Common myeloid progenitor, CD34-positive (primary cell): ENCODE measurements at regions not wholly inside any gene's neighbourhood (a gene's known extent, or its start where the extent isn't known, plus 50 kb on each side); places are given as distances from the start of the nearest gene placed in this dataset.
"Not testable (repeated sequence)": the region's sequence is repeated elsewhere in the genome, so short reads cannot be mapped to it uniquely, and the experiment has no call there.

ENCODE experiments used
- CTCF ChIA-PET: fragments of 350-600 bp; sonication (Branson Sonifier 250); formaldehyde crosslinking; loops from one replicate; lab custom pipeline; 2021; ENCODE audit warnings: antibody characterized with exemption; lab: Charles Lee
- POLR2A ChIA-PET: fragments of 350-600 bp; sonication (Branson Sonifier 250); formaldehyde crosslinking; loops from one replicate; lab custom pipeline; 2021; ENCODE audit warnings: antibody characterized with exemption; lab: Charles Lee
- DNase-seq, 3 donors: peaks; one replicate each; pipeline versions ENCODE4 v3.0.0 to v3.0.0-alpha.2; 2013
- H3K27ac ChIP-seq, 2 experiments: 1 replicate in 1 of 2; 2 replicates in 1 of 2; pipeline ENCODE4 v1.7.0; 2013; ENCODE audit warnings: inconsistent platforms in 2 of 2, low read length in 2 of 2, mild to moderate bottlenecking in 2 of 2, low read depth in 1 of 2, moderate library complexity in 1 of 2; ENCODE audit not compliant: severe bottlenecking in 2 of 2, insufficient read depth in 1 of 2, poor library complexity in 1 of 2
- H3K27me3 ChIP-seq, 5 experiments: replicated peaks in 2 of 5; 1 replicate in 3 of 5; 2 replicates in 2 of 5; pipeline versions ENCODE4 v1.6.1 to v1.7.0; 2013; ENCODE audit warnings: low read length in 4 of 5, mild to moderate bottlenecking in 2 of 5, moderate library complexity in 2 of 5, inconsistent platforms in 1 of 5; ENCODE audit not compliant: insufficient read depth in 5 of 5, control insufficient read depth in 4 of 5
- H3K36me3 ChIP-seq, 4 experiments: 1 replicate in 2 of 4; 2 replicates in 2 of 4; pipeline versions ENCODE4 v1.6.1 to v1.7.0; 2013; ENCODE audit warnings: low read length in 3 of 4, control low read depth in 1 of 4, mild to moderate bottlenecking in 1 of 4; ENCODE audit not compliant: control insufficient read depth in 4 of 4, insufficient read depth in 4 of 4
- H3K4me1 ChIP-seq, 4 experiments: 1 replicate in 3 of 4; 2 replicates in 1 of 4; pipeline versions ENCODE4 v1.6.1 to v1.7.1; 2013; ENCODE audit warnings: low read length in 3 of 4, mild to moderate bottlenecking in 3 of 4, control low read depth in 1 of 4, inconsistent platforms in 1 of 4, moderate library complexity in 1 of 4; ENCODE audit not compliant: control insufficient read depth in 4 of 4, insufficient read depth in 4 of 4; ENCODE audit errors: control extremely low read depth in 1 of 4
- H3K4me3 ChIP-seq, 7 experiments: 1 replicate in 4 of 7; 2 replicates in 3 of 7; pipeline versions ENCODE4 v1.5.1 to v1.7.0; 2013; ENCODE audit warnings: mild to moderate bottlenecking in 7 of 7, low read length in 6 of 7, moderate library complexity in 6 of 7, inconsistent platforms in 2 of 7, low read depth in 2 of 7, control low read depth in 1 of 7; ENCODE audit not compliant: insufficient read depth in 4 of 7, control insufficient read depth in 1 of 7; ENCODE audit errors: extremely low read depth in 1 of 7
- H3K9me3 ChIP-seq, 5 experiments: 1 replicate in 4 of 5; 2 replicates in 1 of 5; pipeline versions ENCODE4 v1.6.1 to v1.7.1; 2013; ENCODE audit warnings: low read length in 4 of 5, mild to moderate bottlenecking in 2 of 5, inconsistent platforms in 1 of 5, low read depth in 1 of 5, moderate library complexity in 1 of 5; ENCODE audit not compliant: control insufficient read depth in 4 of 5, insufficient read depth in 2 of 5; ENCODE audit errors: control extremely low read depth in 1 of 5
- WGBS: methylation state at CpG from one replicate; pipeline ENCODE4 v1.1.5; 2013; ENCODE audit not compliant: insufficient coverage; 5-methylcytosine and 5-hydroxymethylcytosine counted together

DNA sequence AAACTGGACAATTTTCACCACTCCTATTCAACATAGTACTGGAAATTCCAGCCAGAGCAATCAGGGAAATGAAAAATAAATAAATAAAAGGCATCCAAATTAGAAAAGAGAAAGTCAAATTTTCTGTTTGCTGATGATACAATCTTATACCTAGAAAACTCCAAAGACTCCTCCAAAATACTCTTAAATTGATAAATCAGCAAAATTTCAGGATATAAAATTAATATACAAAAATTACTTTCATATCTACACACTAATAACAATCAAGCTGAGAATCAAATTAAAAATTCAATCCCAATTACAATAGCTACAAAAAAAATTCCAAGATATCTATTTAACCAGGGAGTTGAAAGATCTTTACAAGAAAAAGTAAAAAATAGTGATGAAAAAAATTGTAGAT, 651.9 kb downstream of the DTWD2 start:
- POLR2A ChIA-PET: no interaction called here
- no peaks in the 10 kb centered on the region for H3K9me3 ChIP-seq
- H3K4me1 ChIP-seq: no peaks in the 10 kb centered on the region
- H3K27ac ChIP-seq: no peak overlapping the region
- no peaks in the 10 kb centered on the region for H3K36me3 ChIP-seq
- no peaks in the 10 kb centered on the region for H3K27me3 ChIP-seq
- DNase-seq: no peak
- no peak overlapping the region for H3K4me3 ChIP-seq
- CTCF ChIA-PET: no interaction called here

DNA sequence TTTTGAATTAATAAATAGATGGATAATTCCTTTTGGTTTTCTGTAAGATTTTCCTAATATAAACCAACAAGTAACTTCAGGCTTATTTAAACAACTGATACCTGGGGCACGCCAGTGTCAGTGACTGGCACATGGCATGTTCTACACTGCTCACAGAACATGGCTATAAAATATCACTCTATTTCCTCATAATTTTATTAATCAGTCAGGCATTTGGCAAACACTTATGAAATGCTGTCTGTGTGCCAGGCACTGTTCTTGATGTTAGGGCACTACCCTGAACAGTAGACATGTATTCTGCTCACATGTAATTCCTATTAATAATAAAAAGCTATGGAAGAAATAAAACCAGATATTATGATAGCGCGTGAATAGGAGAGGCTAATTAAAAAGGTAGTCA, 661.0 kb downstream of the DTWD2 start:
- Histone ChIP-seq H3K27me3 (no peaks in the 10 kb centered on the region), H3K4me1 (no peaks in the 10 kb centered on the region), H3K9me3 (peaks cover 0 to 3% (median 0%) of the 10 kb centered on the region in 5 experiments), H3K4me3 (no peak overlapping the region), H3K36me3 (no peaks in the 10 kb centered on the region), H3K27ac (no peak overlapping the region)
- no peak for DNase-seq
- WGBS: 100% methylated on average over 1 of the region's 3 CpGs
- POLR2A ChIA-PET: no interaction called here
- CTCF ChIA-PET: interaction anchor here (0.7 to 1.2 kb wide), 2 partner anchors 19 to 203 kb away, joined by 3 read pairs; no protein-coding TSS in a partner anchor

DNA sequence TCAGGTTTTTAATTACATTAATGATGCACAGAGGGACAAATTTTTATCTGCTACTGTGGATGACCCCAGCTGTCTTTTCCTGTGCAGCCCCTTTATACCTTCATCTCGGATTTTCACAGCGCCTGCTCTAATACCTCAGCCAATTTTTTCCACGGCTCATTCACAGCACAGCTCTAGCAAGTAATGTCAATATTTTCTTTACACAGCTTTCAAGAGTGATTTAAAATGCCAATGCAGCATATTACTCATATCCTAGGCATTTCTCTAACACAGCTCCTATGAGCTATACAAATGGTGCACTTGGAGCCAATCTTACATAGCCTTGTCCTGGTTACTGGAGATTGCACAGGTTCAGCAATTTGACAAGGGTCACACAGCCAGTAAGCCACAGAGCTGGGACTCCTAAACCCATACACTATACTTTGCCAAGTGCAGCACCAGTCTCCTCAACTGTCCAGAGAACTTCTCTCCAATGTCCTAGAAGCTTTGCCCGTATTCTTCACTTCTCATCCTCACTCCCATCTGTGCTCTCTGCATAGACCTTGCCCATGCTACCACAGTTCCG, 661.8 kb downstream of the DTWD2 start:
- ChIA-PET CTCF (interaction anchor here (1.2 kb wide), 1 partner anchor 20 kb away, joined by 3 read pairs; no protein-coding TSS in a partner anchor), POLR2A (no interaction called here)
- no peak for DNase-seq
- H3K27ac ChIP-seq: no peak overlapping the region
- no peak overlapping the region for H3K4me3 ChIP-seq
- no peaks in the 10 kb centered on the region for H3K27me3 ChIP-seq
- H3K9me3 ChIP-seq: peaks cover 0 to 6% (median 0%) of the 10 kb centered on the region in 5 experiments
- WGBS: 88% methylated on average over 4 of the region's 5 CpGs
- H3K4me1 ChIP-seq: no peaks in the 10 kb centered on the region
- H3K36me3 ChIP-seq: no peaks in the 10 kb centered on the region

DNA sequence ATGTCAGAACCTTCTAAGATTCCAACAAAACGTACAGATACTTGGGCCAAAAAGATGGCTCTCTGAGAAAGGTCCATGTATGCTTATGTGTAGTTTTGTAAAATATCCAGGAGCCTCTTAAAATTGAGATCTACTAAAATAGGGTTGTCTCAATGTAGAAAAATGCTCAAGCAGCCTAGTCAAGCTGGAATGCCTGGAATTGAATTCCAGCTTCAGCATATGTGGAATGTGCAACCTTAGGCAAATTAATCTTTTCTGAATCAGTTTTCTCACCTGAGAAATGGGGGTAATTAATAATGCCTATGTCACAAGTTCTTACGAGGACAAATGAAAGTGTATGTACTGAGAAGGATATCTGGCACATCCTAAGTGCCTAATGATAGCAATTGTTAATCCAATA, 662.4 kb downstream of the DTWD2 start:
- ChIA-PET POLR2A (no interaction called here), CTCF (no interaction called here)
- Histone ChIP-seq H3K4me3 (no peak overlapping the region), H3K27me3 (no peaks in the 10 kb centered on the region), H3K4me1 (no peaks in the 10 kb centered on the region), H3K36me3 (no peaks in the 10 kb centered on the region), H3K27ac (no peak overlapping the region), H3K9me3 (peaks cover 0 to 6% (median 0%) of the 10 kb centered on the region in 5 experiments)
- WGBS: no CpG with 5 or more reads among the region's 2 CpGs
- DNase-seq: no peak

DNA sequence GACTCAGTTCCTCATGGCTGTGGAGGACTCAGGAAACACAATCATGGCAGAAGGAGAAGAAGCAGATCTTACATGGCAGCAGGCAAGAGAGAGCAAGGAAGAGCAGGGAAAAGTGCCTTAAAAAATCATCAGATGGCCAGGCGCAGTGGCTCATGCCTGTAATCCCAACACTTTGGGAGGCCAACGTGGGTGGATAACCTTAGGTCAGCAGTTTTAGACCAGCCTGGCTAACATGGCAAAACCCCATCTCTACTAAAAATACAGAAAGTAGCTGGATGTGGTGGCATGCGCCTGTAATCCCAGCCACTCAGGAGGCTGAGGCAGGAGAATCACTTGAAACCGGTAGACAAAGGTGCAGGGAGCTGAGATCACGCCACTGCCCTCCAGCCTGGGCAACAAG, 664.6 kb downstream of the DTWD2 start:
- CTCF ChIA-PET, H3K9me3 ChIP-seq, DNase-seq, H3K27ac ChIP-seq, H3K4me3 ChIP-seq, H3K27me3 ChIP-seq, H3K36me3 ChIP-seq, H3K4me1 ChIP-seq, POLR2A ChIA-PET: not testable (repeated sequence)
- 89% methylated on average over 5 of the region's 5 CpGs for WGBS

DNA sequence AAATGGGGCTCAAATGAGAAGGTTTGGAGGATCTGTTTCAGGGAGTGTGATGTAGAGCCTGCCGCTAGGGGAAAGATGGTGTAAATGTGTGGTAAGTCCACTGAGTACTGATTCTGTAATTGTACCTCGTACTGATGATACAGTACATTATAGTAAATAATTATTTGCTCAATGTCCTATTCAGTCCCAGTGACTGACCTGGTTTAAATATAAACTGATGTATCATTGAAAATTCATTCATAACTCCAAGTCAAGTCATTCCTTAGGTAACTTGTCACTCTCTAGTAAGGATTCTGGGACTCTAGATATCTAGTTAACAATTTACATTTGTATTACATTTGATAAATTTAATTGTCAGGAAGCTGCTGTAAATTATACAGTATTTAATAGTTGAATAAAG, 667.3 kb downstream of the DTWD2 start:
- no peaks in the 10 kb centered on the region for H3K27me3 ChIP-seq
- ChIA-PET POLR2A (no interaction called here), CTCF (no interaction called here)
- H3K4me1 ChIP-seq: no peaks in the 10 kb centered on the region
- no peak for DNase-seq
- WGBS: no CpG with 5 or more reads among the region's 2 CpGs
- H3K9me3 ChIP-seq: peaks cover 0 to 6% (median 0%) of the 10 kb centered on the region in 5 experiments
- H3K27ac ChIP-seq: no peak overlapping the region
- no peaks in the 10 kb centered on the region for H3K36me3 ChIP-seq
- H3K4me3 ChIP-seq: no peak overlapping the region

DNA sequence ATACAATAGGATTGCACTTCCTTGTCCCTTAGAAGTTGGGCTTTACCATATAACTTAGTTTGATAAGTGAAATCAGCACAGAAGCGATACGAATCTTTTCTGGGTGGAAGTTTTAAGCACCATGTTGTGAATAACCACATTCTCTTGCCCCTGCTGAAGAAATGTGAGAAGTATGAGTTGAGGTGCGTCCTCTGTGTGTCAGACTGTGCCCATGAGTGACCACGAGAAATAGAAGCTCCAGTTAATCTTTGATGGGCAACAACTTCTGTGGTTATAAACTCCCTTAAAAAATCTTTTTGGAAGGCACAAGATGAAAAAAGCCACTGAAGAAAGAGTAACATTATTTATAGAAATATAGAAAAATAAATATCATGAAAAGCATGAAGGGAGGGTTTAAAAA, 668.2 kb downstream of the DTWD2 start:
- Histone ChIP-seq H3K4me1 (no peaks in the 10 kb centered on the region), H3K4me3 (no peak overlapping the region), H3K27ac (no peak overlapping the region), H3K36me3 (no peaks in the 10 kb centered on the region), H3K27me3 (no peaks in the 10 kb centered on the region), H3K9me3 (peaks cover 0 to 6% (median 0%) of the 10 kb centered on the region in 5 experiments)
- ChIA-PET CTCF (no interaction called here), POLR2A (no interaction called here)
- WGBS: 100% methylated on average over 4 of the region's 4 CpGs
- DNase-seq: no peak
